ENCODE measurements at regions not wholly inside any gene's neighbourhood (a gene's known extent, or its start where the extent isn't known, plus 50 kb on each side); places are given as distances from the start of the nearest gene placed in this dataset.
A peak's percentile ranks its signal among the peaks of the same experiment; 100 is the strongest.

DNA sequence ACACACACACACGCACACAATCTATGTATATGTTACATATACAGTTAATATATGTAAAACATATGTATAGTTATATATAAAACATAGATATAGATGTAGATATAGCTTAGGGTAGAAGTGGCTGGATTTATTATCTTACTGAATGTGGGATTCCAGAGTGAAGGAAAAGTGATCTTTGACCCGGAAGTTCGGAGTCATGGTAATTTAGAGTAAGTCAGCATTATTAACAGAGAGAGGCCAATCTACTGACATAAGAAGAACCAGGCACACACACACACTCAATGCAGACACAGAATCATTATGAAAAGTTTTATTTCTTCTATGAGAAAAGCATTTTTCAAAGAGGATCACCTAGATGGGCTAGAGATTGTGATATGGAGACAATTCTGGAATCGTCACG is 384.2 kb upstream of the NOVA1 start:
- Histone ChIP-seq H3K4me1 (no peaks in the 10 kb centered on the region), H3K27ac (no peak overlapping the region), H3K4me3 (no peak overlapping the region), H3K36me3 (ENCODE audit: low read depth, missing control alignments) (no peaks in the 10 kb centered on the region), H3K27me3 (no peaks in the 10 kb centered on the region), H3K9me3 (no peaks in the 10 kb centered on the region)
- no peak for TF ChIP-seq POLR2A (IDR thresholded peaks at IDR 0.05)
- TF ChIP-seq, protein P1, sequence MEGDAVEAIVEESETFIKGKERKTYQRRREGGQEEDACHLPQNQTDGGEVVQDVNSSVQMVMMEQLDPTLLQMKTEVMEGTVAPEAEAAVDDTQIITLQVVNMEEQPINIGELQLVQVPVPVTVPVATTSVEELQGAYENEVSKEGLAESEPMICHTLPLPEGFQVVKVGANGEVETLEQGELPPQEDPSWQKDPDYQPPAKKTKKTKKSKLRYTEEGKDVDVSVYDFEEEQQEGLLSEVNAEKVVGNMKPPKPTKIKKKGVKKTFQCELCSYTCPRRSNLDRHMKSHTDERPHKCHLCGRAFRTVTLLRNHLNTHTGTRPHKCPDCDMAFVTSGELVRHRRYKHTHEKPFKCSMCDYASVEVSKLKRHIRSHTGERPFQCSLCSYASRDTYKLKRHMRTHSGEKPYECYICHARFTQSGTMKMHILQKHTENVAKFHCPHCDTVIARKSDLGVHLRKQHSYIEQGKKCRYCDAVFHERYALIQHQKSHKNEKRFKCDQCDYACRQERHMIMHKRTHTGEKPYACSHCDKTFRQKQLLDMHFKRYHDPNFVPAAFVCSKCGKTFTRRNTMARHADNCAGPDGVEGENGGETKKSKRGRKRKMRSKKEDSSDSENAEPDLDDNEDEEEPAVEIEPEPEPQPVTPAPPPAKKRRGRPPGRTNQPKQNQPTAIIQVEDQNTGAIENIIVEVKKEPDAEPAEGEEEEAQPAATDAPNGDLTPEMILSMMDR (IDR thresholded peaks at IDR 0.05), result no peak
- intact Hi-C loops (cut with DNase I; ENCODE audit: low total_unique reads), result no loop called here
- 92 to 94% methylated on average over 5 of the region's 5 CpGs for WGBS, 2 donors
- DNase-seq, result no peak

DNA sequence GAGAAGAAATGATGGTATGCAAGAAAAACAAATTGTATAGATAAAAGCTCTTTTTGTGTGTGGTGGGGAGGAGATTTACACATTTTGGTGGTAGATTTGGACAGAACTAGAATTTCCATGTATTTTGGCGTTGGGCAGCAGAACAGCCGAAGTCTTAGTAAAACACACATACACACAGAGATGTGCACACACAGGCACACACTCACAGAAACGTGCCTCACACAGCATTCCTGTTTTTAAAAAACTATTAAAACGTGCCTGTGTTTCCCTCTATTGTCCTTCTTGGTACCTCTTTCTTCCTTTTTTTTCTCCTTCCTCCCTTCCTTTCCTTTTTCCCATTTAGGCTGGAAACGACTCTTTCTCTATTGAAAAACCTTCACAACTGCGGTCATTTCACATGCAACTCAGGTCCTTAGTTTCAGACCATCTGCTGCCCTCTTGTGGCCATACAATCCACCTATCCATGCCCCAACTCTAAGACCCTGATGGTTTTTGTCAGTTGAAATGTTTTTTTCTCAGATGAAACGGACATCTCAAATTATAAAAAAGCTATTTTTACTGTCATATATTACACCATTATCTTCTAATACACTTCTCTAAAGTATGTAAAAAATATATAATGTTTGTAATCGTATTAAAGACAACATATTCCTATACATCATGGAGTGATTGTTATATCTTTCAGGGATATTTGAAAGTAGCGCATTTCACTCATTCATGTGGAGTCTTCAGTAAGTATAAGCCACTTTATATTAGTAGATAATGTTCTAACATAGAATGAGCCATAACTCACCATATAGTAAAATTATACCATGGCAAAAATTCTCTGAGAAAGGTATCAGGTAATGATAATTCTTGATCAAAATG is 386.7 kb upstream of the NOVA1 start:
- Histone ChIP-seq H3K27me3 (no peaks in the 10 kb centered on the region), H3K9me3 (no peaks in the 10 kb centered on the region), H3K4me1 (no peaks in the 10 kb centered on the region), H3K4me3 (no peak overlapping the region), H3K27ac (no peak overlapping the region), H3K36me3 (ENCODE audit: low read depth, missing control alignments) (no peaks in the 10 kb centered on the region)
- DNase-seq, result peak; percentile 88
- no peak for TF ChIP-seq POLR2A (IDR thresholded peaks at IDR 0.05)
- TF ChIP-seq, protein P1 (IDR thresholded peaks at IDR 0.05), result peak; percentile 27 to 68 (median 54)
- 44 to 59% methylated on average over 9 of the region's 9 CpGs for WGBS, 2 donors
- intact Hi-C loops (cut with DNase I; ENCODE audit: low total_unique reads), result no loop called here

DNA sequence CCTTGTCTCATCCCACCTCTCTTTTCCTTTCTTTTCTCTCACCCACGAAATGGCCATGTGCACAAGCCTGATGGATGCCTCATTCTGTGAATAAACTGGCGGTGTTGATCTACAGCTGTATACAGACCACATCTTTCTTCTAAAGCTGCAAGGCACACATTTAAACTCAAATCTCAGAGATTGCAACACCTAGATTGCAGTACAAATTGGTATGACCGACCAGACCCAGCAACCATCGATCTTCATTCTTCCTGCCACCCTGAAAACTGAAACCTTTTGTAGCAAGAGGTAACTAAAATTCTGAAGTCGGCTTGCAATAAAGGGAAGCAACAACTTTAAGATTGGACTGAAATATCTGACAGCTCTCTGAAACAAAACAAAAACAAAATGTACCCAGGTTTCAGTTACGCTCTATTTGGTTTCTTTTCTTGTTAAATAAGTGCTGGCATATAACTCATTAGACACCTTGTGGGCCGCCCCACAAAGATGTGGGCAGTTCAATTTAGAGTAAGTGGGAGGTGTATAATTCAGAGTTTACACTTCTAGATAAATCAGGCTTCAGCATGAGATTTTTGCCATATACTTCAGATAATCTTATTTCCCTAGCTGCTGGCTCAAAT is 390.0 kb upstream of the NOVA1 start:
- H3K36me3 ChIP-seq (ENCODE audit: low read depth, missing control alignments), result no peaks in the 10 kb centered on the region
- intact Hi-C loops (cut with DNase I; ENCODE audit: low total_unique reads), result no loop called here
- no peak overlapping the region for H3K4me3 ChIP-seq
- TF ChIP-seq, protein P1 (IDR thresholded peaks at IDR 0.05), result no peak
- no peak for TF ChIP-seq POLR2A (IDR thresholded peaks at IDR 0.05)
- no peak overlapping the region for H3K27ac ChIP-seq
- no peaks in the 10 kb centered on the region for H3K9me3 ChIP-seq
- no peak for DNase-seq
- 67 to 75% methylated on average over 7 of the region's 7 CpGs for WGBS, 2 donors
- H3K27me3 ChIP-seq, result no peaks in the 10 kb centered on the region
- no peaks in the 10 kb centered on the region for H3K4me1 ChIP-seq

DNA sequence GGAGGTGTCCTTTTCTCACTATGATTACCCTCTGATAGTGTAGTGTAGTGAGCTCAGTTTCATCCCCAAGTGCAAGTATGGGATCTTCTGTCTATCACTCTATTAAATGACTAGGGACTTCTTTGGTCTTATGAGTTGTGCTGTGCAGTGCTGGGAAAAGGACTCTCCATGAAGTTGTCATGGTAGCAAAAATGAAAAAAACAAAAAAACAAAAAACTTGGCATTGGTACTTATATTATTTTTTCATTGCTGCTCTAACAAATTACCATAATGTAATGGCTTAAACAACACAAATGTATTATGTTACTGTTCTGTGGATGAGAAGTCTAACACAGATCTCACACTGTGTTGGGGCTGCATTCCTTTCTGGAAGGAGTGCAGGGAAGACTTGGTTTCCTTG is 393.1 kb upstream of the NOVA1 start:
- no peaks in the 10 kb centered on the region for H3K27me3 ChIP-seq
- intact Hi-C loops (cut with DNase I; ENCODE audit: low total_unique reads), result no loop called here
- no peak for TF ChIP-seq POLR2A (IDR thresholded peaks at IDR 0.05)
- TF ChIP-seq, protein P1 (IDR thresholded peaks at IDR 0.05), result no peak
- no peaks in the 10 kb centered on the region for H3K9me3 ChIP-seq
- no peak overlapping the region for H3K27ac ChIP-seq
- H3K4me3 ChIP-seq, result no peak overlapping the region
- DNase-seq, result no peak
- H3K36me3 ChIP-seq (ENCODE audit: low read depth, missing control alignments), result no peaks in the 10 kb centered on the region
- no peaks in the 10 kb centered on the region for H3K4me1 ChIP-seq
